NCI-H2196 (cell line): ENCODE measurements at regions not wholly inside any gene's neighbourhood (a gene's known extent, or its start where the extent isn't known, plus 50 kb on each side); places are given as distances from the start of the nearest gene placed in this dataset.

ENCODE experiments used
- DNase-seq: peaks from one replicate; lab custom pipeline; 2025; ENCODE audit not compliant: unreplicated experiment; lab: John Stamatoyannopoulos, UW

DNA sequence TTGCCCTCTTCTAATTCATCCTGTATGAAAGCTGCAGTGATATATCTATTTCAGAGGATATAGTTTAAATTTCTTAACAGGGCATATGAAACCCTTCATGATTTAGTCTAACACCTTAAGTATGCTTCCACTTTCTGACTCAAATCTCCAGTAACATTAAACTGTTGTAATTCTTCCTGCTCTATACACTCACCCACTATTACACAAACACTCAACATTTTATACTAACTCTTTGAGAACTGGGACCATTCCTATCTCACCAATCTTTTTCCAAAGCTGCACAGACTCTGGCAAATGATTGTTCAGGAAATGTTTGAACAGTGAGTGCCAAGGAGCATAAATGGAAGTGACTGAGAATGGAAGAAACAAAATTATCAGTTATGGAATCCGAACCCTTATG lies 560.4 kb upstream of the DPPA4 start:
- DNase-seq = no peak

DNA sequence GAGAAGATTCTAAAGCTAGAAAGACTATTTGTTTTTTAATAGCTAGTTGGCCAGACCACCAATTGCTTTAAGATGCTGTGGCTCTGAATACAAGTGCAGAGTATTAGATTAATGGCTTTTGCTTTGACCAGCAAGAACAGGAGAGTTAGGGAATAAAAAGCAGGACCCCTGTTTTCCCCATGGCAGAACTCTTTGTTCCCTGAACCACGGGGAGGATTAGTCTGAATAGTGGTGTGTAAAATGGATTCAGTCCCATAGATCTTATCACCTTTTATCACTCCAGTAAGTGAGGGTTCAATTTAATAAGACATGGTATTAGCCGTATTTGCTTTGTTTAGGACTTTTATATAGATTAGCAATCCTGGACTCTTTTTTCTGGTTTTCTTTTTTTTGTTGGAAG lies 562.6 kb upstream of the DPPA4 start:
- DNase-seq = no peak

DNA sequence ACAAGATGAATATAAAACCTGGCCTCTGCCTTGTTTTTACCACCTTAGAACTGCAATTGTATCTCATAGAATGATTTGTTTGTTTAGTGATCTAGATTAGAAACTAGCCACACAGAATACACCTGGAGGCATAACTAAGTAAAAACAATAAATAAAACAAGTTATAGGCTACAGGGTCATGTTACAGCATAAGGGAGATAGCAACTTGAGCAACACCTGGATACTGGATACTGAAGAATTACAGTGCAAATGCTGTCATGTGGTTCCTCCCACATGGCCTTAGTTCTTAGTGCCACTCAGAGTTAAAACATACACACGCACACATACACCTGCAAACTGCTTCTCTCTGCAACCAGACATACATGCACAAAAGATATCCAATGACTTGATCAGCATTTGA lies 563.4 kb upstream of the DPPA4 start:
- no peak for DNase-seq

DNA sequence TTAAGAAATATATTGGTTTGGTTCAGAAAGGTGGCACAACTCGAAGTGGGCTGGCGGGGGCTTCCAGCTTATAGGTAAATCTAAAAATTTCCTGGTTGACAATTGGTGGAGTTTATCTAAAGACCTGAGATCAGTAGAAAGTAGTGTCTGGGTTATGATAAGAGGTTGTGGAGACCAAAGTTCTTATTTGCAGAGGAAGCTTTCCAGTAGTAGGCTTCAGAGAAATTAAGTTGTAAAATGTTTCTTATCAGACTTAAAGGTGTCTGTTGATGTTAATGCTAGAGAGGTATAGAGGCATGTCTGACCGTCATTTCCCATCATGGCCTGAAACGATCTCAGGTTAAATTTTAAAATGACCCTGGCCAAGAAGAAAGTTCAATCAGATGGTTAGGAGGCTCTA lies 565.2 kb upstream of the DPPA4 start:
- no peak for DNase-seq

DNA sequence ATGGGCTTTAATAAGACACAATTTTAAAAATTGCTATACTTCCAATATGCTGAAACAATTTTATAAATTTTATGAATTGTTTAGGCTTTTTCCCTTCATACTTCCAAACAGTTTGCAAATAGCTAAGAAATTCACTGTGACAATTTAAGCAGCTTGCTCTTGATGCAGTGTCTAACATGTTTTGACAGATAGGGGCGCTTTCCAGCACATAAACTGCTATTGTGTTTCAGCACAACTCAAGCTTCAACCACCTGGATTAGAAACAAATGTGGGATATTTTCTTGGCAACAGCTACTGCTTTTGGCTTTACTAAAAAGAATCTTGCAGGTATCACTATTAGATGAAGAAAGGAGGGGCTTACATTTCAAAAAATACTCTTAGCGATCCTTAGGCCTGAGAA lies 565.8 kb upstream of the DPPA4 start:
- no peak for DNase-seq

DNA sequence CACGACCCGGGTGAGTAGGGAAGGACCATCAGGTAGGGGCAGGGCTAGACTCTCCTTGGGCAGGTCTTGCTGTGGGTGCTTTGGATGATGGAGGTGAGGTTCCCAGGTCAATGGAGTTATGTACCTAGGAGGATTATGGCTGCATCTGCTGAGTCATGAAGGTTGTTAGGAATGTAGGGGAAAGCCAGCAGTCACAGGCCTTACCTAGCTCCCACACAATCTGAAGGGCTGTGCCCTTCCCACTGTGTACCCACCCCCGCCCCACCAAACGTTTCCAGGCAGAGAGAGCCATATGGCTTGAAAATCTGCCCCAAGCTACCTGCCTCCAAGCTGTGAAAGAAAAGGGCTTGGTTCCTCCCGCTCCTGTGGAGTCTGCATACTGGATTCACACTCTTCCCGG lies 573.4 kb upstream of the DPPA4 start:
- DNase-seq = no peak

DNA sequence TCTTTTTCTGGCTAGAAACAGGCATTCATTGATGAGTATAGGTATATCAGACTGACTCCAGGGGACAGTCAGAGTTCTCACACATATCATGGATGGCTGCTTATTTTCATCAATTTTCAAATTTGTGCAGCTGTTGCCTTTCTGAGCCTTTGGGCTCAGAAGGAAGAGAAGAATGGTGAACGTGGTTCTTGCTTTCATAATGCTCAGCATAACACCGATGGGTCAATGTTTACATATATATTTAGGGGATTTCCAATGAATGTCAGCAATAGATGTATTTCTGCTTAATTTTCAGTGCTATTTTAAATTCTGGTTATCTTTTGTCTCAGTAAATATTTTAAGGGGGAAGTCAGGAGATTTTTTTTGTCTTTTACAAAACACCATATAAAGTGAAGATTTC lies 581.4 kb upstream of the DPPA4 start:
- no peak for DNase-seq

DNA sequence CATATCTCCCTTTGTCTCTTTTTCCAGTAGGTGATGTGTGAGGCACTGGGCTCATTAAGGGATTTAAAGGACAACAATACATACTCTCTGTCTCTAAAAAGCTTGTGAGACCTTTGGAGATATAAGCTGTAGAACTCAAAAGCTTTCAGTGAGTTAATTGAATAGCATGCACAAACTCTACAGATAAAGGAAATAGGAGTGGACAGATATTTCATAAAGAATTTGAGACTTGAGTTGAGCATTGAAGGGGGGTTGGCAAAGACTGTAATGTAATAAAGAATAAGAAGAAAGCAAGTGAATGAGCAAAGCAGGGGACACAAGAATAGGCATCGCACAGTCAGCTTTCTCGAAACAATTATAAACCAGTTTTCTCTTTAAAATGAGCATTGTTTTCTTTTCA lies 583.4 kb upstream of the DPPA4 start:
- DNase-seq = no peak

DNA sequence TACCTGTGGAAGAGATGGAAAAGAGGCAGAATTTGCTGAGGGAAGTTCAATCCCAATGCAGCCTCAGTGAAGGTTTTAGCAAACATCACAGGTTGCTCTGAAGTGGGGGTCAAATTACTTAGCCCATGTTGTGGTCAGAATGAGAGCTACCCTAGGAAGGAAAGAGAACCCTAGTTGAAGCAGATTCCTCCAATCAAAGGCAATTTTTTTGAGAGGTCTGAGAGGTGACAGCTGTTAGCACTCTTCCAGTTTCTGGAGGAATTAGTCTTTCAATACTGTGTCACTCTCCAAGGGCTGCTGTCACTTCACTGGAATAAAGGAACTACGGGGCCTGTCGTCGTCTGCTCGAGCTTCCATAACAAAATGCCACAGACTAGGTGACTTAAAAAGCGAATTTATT lies 584.2 kb upstream of the DPPA4 start:
- no peak for DNase-seq

DNA sequence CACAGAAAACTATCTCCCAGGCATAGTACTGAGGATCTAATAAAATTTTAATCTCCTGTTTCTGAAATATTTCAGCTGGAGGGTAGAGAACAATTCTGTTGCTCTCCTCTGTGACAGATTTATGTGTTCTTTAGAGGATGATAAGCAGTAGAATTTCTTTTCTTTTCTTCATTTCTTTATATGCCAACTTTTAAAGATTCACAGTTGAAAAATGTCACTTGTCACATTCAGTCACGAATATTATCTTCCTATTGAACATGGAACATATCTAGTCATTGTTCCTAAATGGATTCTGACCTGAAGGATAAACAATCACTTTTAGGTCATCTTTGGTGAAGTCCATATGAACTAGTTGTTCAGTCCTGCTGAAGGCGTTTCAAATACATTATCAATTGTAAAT lies 585.5 kb upstream of the DPPA4 start:
- DNase-seq = no peak

DNA sequence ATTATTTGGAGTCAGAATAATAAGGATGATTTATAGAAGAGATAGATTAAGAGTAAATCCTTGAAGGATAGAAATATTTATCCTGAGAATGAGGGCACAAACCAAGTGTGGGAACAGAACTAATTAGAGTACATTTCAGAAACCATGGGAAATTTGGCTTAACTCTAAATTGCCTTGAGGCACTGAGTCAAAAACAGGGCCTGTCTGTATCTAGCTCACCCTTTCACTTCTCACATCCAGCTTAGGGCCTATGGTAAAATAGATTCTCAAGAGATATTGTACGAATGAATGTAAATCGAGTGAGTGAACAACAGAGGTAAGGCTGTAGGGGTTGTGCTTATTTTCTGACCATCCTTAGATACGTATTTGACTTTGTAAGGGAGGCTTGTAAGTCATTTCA lies 586.1 kb upstream of the DPPA4 start:
- DNase-seq = no peak

DNA sequence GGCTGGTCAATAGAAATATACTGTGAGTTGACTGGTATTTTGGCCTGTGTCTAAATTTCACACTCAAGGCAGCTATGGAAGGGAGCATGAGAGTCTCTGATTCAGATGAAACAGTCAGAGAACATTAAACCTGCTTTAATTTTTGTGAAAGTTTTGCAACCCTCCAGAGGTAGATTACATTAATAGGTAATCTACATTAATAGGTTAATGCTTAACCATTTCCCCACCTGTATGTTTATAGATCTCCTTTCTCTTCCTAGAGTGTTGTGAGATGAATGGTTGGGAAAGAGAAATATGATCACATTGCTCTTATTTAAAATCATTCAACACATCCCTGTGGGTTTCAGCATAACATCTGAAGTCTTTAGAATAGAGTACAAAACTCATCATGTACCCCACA lies 586.9 kb upstream of the DPPA4 start:
- no peak for DNase-seq

DNA sequence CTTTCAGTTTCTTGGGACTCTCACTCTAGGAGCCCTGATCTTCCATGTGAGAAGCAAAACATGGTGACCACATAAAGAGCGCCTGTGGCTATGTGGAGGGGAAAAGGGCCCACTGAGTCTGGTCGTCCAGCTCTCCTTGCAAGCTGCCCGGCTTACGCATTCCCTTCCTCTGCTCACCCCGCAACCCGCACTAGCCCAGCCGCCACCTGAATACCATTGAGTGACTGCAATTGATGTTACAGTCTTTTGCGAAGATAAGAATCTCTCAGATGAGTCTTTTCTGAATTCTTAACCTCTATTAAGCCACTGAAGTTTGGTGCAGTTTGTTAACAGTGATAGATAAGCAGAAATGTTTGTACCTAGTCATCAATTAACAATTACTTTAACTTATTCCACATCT lies 589.0 kb upstream of the DPPA4 start:
- no peak for DNase-seq

DNA sequence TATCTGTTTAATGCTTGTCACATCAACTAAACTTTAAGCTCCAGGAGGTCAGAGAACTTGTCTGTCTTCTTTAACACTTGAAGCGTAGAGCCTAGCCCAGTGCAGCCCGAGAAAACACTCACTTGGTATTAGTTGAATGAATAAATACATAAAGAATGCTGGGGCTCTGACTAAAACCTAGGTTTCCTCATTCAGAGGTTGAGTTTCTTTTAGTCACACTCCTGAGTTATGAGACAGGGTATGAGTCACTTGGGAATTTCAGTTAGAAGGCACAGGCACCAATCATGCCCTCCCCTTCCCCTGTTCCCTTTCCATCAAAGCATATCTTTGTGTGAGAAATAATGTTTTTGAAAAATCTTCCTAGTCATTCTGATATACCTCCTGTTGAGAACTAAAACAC lies 589.8 kb upstream of the DPPA4 start:
- no peak for DNase-seq

DNA sequence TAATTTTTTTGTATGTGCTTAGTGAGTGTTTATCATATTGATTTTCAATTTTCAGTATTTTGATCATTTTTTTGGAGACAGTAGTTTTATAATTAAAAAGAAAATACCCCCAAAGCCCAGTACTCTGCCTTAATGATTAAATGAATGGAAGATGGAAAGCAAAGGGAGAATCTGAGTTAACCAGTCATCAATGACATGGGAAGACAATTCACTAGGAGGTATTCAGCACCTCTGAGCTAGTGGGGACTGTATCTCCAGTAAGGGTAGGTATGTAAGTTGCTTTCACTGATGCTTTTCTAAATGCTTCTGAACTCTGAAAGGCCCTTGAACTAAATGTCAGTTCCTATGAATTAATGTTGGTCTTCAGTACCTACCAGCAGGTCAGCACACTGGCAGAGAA lies 590.4 kb upstream of the DPPA4 start:
- no peak for DNase-seq

DNA sequence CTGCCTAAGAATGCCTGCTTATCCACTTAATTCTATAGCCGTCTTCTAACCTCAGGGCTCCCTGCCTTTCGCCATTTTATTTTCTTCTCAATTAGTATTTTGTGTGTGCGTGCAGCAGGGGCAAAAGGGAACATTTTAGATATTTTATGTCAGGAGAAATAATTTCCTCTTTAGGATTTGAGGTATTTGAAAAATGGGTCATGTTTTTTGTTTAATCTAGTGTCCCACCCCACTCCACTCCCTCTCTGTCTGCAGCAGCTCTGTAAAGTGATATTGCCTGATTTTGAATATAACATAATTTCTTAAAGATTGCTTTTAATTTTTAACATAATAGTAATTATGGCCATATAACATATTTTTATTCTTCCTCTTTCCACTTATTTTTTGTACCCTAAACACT lies 593.2 kb upstream of the DPPA4 start:
- DNase-seq = no peak

DNA sequence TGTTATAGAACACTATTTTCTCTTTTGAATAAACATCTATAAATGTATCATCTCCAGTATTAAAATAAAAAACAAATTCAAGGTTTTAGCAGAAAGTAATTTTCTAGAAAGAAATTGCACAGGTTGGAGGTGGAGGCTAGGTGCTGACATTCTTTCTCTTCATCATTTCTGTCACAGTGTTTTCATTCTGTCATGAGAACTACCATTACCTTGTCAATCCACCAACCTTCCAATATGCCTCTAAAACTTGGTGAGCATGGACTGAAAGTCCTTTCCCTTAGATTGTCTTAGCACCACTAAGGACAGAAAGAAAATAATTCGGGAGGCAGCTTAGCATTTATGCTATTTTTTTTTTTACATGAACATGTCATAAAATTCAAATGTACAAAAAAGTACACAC lies 596.2 kb upstream of the DPPA4 start:
- DNase-seq = no peak

DNA sequence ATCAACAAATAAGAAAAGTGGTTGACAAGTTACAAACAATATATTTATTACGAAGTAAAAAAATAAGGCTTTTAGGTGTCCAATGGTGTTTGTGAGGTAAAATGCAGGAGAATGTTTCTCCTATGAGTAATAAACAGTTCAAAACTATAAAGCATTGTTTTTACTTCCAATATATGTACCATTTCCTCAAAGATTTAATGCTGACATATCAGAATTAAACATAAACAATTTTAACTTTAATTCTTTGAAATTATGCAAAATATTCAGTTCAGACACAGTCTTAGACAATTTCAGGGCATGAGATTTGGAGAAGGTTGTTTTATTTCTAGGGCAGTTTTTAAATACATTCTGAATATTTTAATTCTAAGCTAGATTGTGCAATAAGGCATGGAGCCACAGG lies 602.5 kb upstream of the DPPA4 start:
- no peak for DNase-seq

DNA sequence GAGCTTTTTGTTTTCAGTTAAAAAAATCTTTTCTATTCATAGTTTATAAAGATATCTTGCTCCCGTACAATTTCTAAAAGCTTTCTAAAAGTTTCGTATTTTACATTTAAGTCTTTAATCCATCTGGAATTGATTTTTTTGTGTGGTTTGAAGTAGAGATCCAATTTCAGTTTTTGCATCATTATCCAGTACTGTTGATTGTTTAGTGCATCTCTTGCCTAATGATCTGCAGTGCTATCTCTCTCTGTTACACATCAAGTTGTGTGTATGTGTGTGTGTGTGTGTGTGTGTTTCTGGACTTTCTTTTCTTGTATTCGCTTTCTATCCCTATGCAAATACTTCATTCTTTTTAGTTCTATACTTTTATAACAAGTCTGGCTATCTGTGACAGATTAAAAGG lies 605.8 kb upstream of the DPPA4 start:
- no peak for DNase-seq

DNA sequence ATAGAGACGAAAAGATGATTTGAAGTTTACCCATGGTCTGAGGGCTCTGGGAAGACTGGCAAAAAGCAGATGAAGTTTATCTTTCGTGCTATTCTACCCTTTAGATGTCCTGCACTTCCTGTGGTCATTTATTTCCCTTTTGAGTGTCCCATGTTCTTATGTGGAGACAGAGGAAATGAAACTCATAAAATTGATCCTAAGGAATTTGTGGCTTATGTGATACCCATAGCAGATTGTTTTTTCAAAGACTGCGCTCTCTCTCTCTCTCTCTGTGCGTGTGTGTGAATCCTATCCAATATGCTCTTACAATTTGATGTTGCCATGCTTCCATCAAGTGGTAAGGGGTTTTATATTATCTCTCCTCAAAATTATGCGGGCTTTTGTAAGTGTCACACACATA lies 607.5 kb upstream of the DPPA4 start:
- no peak for DNase-seq

DNA sequence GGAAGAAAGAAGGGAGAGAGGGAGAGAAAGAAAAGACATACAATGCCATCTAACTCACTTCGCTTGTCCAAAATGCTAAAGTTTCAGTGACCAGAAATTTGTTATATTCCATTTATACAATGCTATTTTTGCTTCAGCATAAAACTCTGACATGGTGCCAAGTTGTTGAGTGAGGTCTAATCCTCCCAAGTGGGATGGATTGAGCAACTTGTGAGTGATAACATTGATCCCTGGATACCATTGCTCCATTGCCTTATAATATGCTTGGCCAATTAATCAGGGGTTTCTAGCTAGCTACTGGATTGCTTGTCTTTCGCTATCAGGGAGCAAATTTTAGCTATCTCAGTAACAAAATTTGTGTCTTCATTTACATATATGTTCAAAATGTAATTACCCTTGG lies 615.6 kb upstream of the DPPA4 start:
- no peak for DNase-seq

DNA sequence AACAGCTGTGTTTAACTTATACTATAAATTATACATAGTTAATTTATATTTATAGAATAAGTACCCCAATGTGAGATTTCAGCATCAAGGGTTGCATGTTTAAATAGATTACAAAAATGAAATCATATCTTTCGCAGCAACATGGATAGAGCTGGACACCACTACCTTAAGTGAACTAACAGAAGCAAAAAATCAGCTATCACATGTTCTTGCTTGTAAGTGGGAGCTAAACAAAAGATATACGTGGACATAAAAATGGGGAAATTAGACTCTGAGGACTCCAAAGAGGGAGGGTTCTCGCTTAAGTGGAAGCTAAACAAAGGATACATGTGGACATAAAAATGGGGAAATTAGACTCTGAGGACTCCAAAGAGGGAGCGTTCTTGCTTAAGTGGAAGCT lies 626.5 kb upstream of the DPPA4 start:
- no peak for DNase-seq

DNA sequence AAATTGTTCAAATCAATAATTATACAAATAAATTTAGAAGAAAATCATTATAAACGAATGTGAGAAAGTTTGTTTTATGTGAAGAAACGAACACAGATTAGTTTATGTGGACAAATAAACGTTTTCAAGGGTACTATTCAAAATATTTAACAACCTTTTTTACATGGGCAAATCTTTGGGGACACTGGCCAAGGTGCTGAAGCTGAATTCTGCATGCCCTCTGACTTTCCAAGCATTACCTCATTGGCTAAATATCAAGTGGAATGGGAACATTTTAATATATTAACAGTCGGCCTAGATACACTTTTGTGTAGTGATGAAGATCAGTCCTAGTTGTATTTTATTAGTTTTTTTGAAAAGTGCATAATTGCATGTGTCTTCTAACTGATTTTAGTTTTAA lies 636.4 kb upstream of the DPPA4 start:
- DNase-seq = no peak

DNA sequence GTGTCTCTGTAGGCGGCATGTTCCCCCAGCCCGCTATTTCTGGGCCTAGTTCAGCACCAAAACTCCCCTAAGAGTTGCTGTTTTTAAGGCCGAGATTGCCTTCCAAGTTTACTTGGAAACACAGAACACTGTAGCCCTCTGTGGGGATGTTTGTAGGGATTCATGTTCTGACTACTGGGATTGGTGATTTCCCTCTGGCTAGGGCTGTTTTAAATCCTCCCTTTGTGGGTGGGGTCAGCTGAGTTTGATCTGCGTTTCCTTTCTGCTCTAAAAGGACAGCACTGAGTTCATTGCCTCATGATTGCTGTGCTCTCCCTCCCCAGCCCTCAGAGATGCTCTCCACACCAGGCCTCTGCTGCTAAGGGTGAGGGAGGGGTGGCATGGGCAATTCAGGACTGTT lies 640.6 kb upstream of the DPPA4 start:
- no peak for DNase-seq
